Kidney (tissue), 13 donors: ENCODE measurements at regions not wholly inside any gene's neighbourhood (a gene's known extent, or its start where the extent isn't known, plus 50 kb on each side); places are given as distances from the start of the nearest gene placed in this dataset.
A peak's percentile ranks its signal among the peaks of the same experiment; 100 is the strongest.

Experiments
- DNase-seq, 5 donors: peaks; one replicate each; pipeline ENCODE4 v3.0.0-alpha.2; 2013 to 2020
- FAIRE-seq: peaks from 2 replicates; lab custom pipeline; 2012; peaks lifted over from hg19 to GRCh38; lab: Jason Lieb, UNC
- H3K27ac ChIP-seq, 2 donors: one replicate each; pipeline ENCODE4 v1.7.0; 2013; ENCODE audit warnings: low read depth in 2 of 2, low read length in 2 of 2, inconsistent platforms in 1 of 2
- H3K27me3 ChIP-seq: one replicate; pipeline ENCODE4 v1.7.1; 2013; ENCODE audit warnings: low read length, inconsistent platforms; ENCODE audit not compliant: control insufficient read depth, insufficient read depth
- H3K36me3 ChIP-seq, 3 donors: one replicate each; pipeline versions ENCODE4 v1.7.0 to v1.7.1; 2013; ENCODE audit warnings: low read length in 3 of 3, control low read depth in 1 of 3, inconsistent platforms in 1 of 3; ENCODE audit not compliant: insufficient read depth in 3 of 3, control insufficient read depth in 2 of 3
- H3K4me1 ChIP-seq, 3 donors: one replicate each; pipeline versions ENCODE4 v1.7.0 to v1.7.1; 2013; ENCODE audit warnings: low read length in 3 of 3, inconsistent platforms in 1 of 3, low read depth in 1 of 3; ENCODE audit not compliant: control insufficient read depth in 2 of 3, insufficient read depth in 2 of 3
- H3K4me3 ChIP-seq, 3 donors: one replicate each; pipeline versions ENCODE4 v1.7.0 to v1.8.1; 2013; ENCODE audit warnings: low read length in 3 of 3, control low read depth in 1 of 3, inconsistent platforms in 1 of 3
- H3K9ac ChIP-seq, 3 donors: one replicate each; pipeline versions ENCODE4 v1.7.0 to v1.7.1; 2013; ENCODE audit warnings: low read length in 3 of 3, control low read depth in 1 of 3, inconsistent platforms in 1 of 3
- H3K9me3 ChIP-seq, 3 donors: one replicate each; pipeline versions ENCODE4 v1.7.0 to v1.7.1; 2013; ENCODE audit warnings: low read length in 3 of 3, control low read depth in 1 of 3, inconsistent platforms in 1 of 3; ENCODE audit not compliant: control insufficient read depth in 2 of 3, insufficient read depth in 1 of 3
- intact Hi-C: fragments of 100-400 bp; cut with DNase I; formaldehyde crosslinking; loops from one replicate; pipeline ENCODE4 v1.11.1; 2022
- TF ChIP-seq, protein P1 (sequence below): IDR thresholded peaks from 3 replicates; pipeline ENCODE4 v1.5.1; 2012; ENCODE audit warnings: mild to moderate bottlenecking, moderate library complexity, borderline replicate concordance; ENCODE audit not compliant: insufficient read depth; ENCODE audit errors: extremely low read depth
- donor health status: control.
- donor health status: control.
- donor health status: control.
- donor health status: control.
- donor health status: control.
- donor health status: DM: yes; HTN: yes; CAD: no.
- donor health status: Normal renal cell carcinoma (clear cell type).

- peak in 2 of 5 donors; percentile 21 to 29 for DNase-seq
These were observed 376.8 kb downstream of the SEC16B start for GRCh38 chr1:177593105-177593504.

GRCh38 chr1:177592624-177593023 lies 377.2 kb downstream of the SEC16B start:
- Histone ChIP-seq H3K9me3 (no peaks in the 10 kb centered on the region), H3K9ac (no peak overlapping the region), H3K4me1 (no peaks in the 10 kb centered on the region), H3K36me3 (no peaks in the 10 kb centered on the region), H3K27me3 (no peaks in the 10 kb centered on the region), H3K4me3 (no peak overlapping the region), H3K27ac (no peak overlapping the region)
- TF ChIP-seq, protein P1, sequence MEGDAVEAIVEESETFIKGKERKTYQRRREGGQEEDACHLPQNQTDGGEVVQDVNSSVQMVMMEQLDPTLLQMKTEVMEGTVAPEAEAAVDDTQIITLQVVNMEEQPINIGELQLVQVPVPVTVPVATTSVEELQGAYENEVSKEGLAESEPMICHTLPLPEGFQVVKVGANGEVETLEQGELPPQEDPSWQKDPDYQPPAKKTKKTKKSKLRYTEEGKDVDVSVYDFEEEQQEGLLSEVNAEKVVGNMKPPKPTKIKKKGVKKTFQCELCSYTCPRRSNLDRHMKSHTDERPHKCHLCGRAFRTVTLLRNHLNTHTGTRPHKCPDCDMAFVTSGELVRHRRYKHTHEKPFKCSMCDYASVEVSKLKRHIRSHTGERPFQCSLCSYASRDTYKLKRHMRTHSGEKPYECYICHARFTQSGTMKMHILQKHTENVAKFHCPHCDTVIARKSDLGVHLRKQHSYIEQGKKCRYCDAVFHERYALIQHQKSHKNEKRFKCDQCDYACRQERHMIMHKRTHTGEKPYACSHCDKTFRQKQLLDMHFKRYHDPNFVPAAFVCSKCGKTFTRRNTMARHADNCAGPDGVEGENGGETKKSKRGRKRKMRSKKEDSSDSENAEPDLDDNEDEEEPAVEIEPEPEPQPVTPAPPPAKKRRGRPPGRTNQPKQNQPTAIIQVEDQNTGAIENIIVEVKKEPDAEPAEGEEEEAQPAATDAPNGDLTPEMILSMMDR: no peak
- intact Hi-C loops: no loop called here
- FAIRE-seq (no peak), DNase-seq (no peak)

More at GRCh38 chr1:177593105-177593504, 376.8 kb downstream of the SEC16B start:
- Histone ChIP-seq H3K27me3 (no peaks in the 10 kb centered on the region), H3K4me1 (no peaks in the 10 kb centered on the region), H3K4me3 (no peak overlapping the region), H3K9ac (no peak overlapping the region), H3K27ac (no peak overlapping the region), H3K36me3 (no peaks in the 10 kb centered on the region), H3K9me3 (no peaks in the 10 kb centered on the region)
- TF ChIP-seq, protein P1: no peak
- intact Hi-C loops: no loop called here
- FAIRE-seq: no peak

DNA sequence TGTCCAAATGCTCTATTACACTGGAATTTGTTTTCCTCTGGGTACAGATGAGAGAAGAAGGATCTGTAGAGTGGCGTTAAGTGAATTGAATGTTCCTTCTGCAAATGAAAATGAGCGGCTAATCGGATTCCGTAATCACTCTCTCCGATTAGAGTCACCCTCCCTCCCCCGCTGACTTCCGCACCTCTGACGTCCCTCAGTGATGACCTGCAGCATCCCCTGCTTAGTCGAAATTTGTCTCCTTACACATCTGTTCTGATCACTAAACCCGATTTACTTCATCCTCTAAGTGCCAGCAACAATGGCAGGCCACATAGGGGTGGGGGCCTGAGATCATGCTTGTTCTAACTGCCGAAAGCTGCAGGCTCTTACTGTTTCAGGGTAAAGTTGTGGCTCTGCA lies 378.7 kb downstream of the SEC16B start:
- Histone ChIP-seq H3K27me3 (no peaks in the 10 kb centered on the region), H3K9me3 (no peaks in the 10 kb centered on the region), H3K9ac (no peak overlapping the region), H3K4me1 (no peaks in the 10 kb centered on the region), H3K36me3 (no peaks in the 10 kb centered on the region), H3K4me3 (no peak overlapping the region), H3K27ac (no peak overlapping the region)
- TF ChIP-seq, protein P1: no peak
- FAIRE-seq (no peak), DNase-seq (no peak)
- intact Hi-C loops: no loop called here

- H3K9me3 ChIP-seq: no peaks in the 10 kb centered on the region
- intact Hi-C loops: no loop called here
- no peaks in the 10 kb centered on the region for H3K27me3 ChIP-seq
- H3K36me3 ChIP-seq: no peaks in the 10 kb centered on the region
- no peak overlapping the region for H3K27ac ChIP-seq
- no peaks in the 10 kb centered on the region for H3K4me1 ChIP-seq
- DNase-seq (no peak), FAIRE-seq (no peak)
- H3K9ac ChIP-seq: no peak overlapping the region
- no peak overlapping the region for H3K4me3 ChIP-seq
- TF ChIP-seq, protein P1: no peak
These were observed 380.7 kb downstream of the SEC16B start for GRCh38 chr1:177589166-177589565.
